SK-N-SH (cell line): ENCODE measurements at regions not wholly inside any gene's neighbourhood (a gene's known extent, or its start where the extent isn't known, plus 50 kb on each side); places are given as distances from the start of the nearest gene placed in this dataset.

Source experiments
- CHD2 ChIP-seq: fragments of 150-350 bp; IDR thresholded peaks from 2 replicates; pipeline ENCODE4 v1.6.1; 2018; ENCODE audit warnings: low read length; ENCODE audit not compliant: partially characterized antibody
- CTCF ChIP-seq: fragments of 200-600 bp; sonication (generic); IDR thresholded peaks from 2 replicates; pipeline ENCODE4 v1.6.1; 2017; ENCODE audit warnings: antibody characterized with exemption, mild to moderate bottlenecking, moderate library complexity
- EP300 ChIP-seq, 2 experiments: IDR thresholded peaks; 2 replicates each; pipeline versions ENCODE4 v1.4.0 to v1.6.1; 2012; ENCODE audit warnings: borderline replicate concordance in 1 of 2, low read depth in 1 of 2, low read length in 1 of 2
- FOXJ3 ChIP-seq: sonication (generic); formaldehyde crosslinking; IDR thresholded peaks from 2 replicates; pipeline ENCODE4 v1.5.1; 2020; ENCODE audit warnings: mild to moderate bottlenecking, missing genetic modification reagents
- MAX ChIP-seq: IDR thresholded peaks from 2 replicates; pipeline ENCODE4 v1.4.0; 2012; ENCODE audit warnings: low read depth
- MXI1 ChIP-seq: IDR thresholded peaks from 2 replicates; pipeline ENCODE4 v1.6.1; 2012; ENCODE audit warnings: mild to moderate bottlenecking, low read depth, low read length, improper control_type of control experiment
- PBX3 ChIP-seq: IDR thresholded peaks from 2 replicates; pipeline ENCODE4; 2012
- POLR2AphosphoS5 ChIP-seq: IDR thresholded peaks from 2 replicates; pipeline ENCODE4 v1.6.1; 2012; ENCODE audit warnings: low read depth, low read length
- RAD21 ChIP-seq: IDR thresholded peaks from 2 replicates; pipeline ENCODE4 v1.6.1; 2012; ENCODE audit warnings: mild to moderate bottlenecking, low read length
- REST ChIP-seq: IDR thresholded peaks from 2 replicates; pipeline ENCODE4 v1.6.1; 2012; ENCODE audit warnings: mild to moderate bottlenecking, low read depth, low read length, moderate library complexity
- TAF1 ChIP-seq: IDR thresholded peaks from 2 replicates; pipeline ENCODE4 v1.6.1; 2012; ENCODE audit warnings: low read depth, mild to moderate bottlenecking, low read length, moderate library complexity, borderline replicate concordance

- TF ChIP-seq POLR2AphosphoS5 (no peak), CTCF (no peak), MAX (no peak), FOXJ3 (CRISPR knock-in tag) (no peak), REST (no peak), RAD21 (no peak), EP300 (IDR thresholded peaks at IDR 0.05; ENCODE audit: borderline replicate concordance in 1 of 2, low read depth in 1 of 2, low read length in 1 of 2) (no peak), CHD2 (no peak), TAF1 (no peak), MXI1 (no peak), PBX3 (no peak)
These were observed 122.5 kb upstream of the MBL2 start for GRCh38 chr10:52895059-52895458.
